HUES6 (cell line): ENCODE measurements at regions not wholly inside any gene's neighbourhood (a gene's known extent, or its start where the extent isn't known, plus 50 kb on each side); places are given as distances from the start of the nearest gene placed in this dataset.
A peak's percentile ranks its signal among the peaks of the same experiment; 100 is the strongest.
"Not testable (repeated sequence)": the region's sequence is repeated elsewhere in the genome, so short reads cannot be mapped to it uniquely, and the experiment has no call there.

Source experiments
- H3K27ac ChIP-seq: 2 replicates; pipeline ENCODE4 v1.7.0; 2013; ENCODE audit warnings: low read depth, mild to moderate bottlenecking, low read length, inconsistent platforms
- H3K27me3 ChIP-seq: 2 replicates; pipeline ENCODE4 v1.6.1; 2013; ENCODE audit warnings: low read length; ENCODE audit not compliant: control insufficient read depth, insufficient read depth
- H3K36me3 ChIP-seq: 2 replicates; pipeline ENCODE4 v1.6.1; 2013; ENCODE audit warnings: low read length; ENCODE audit not compliant: control insufficient read depth, insufficient read depth
- H3K4me1 ChIP-seq: 2 replicates; pipeline ENCODE4 v1.6.1; 2013; ENCODE audit warnings: low read length; ENCODE audit not compliant: control insufficient read depth, insufficient read depth
- H3K4me3 ChIP-seq: 2 replicates; pipeline ENCODE4 v1.5.1; 2013; ENCODE audit warnings: low read depth, low read length
- H3K9ac ChIP-seq: one replicate; pipeline ENCODE4 v1.6.1; 2013; ENCODE audit warnings: mild to moderate bottlenecking, low read length
- H3K9me3 ChIP-seq: 2 replicates; pipeline ENCODE4 v1.6.1; 2013; ENCODE audit warnings: low read depth, low read length; ENCODE audit not compliant: control insufficient read depth, insufficient read depth

GRCh38 chr13:79939689-79940088 lies 401.2 kb downstream of the SPRY2 start:
- Histone ChIP-seq H3K36me3 (no peaks in the 10 kb centered on the region), H3K4me3 (no peak overlapping the region), H3K9ac (no peak overlapping the region), H3K27ac (no peak overlapping the region), H3K9me3 (no peaks in the 10 kb centered on the region), H3K27me3 (no peaks in the 10 kb centered on the region), H3K4me1 (0 out of 2 replicates have a peak, but pooled peaks cover 4% of the 10 kb centered on the region)

GRCh38 chr13:79937771-79938216 lies 403.1 kb downstream of the SPRY2 start:
- H3K27me3 ChIP-seq = no peaks in the 10 kb centered on the region
- no peak overlapping the region for H3K9ac ChIP-seq
- H3K36me3 ChIP-seq = no peaks in the 10 kb centered on the region
- H3K9me3 ChIP-seq = no peaks in the 10 kb centered on the region
- no peak overlapping the region for H3K4me3 ChIP-seq
- no peak overlapping the region; the same call in 1 of the 2 replicates for H3K27ac ChIP-seq
- H3K4me1 ChIP-seq = 0 out of 2 replicates have a peak, but pooled peaks cover 4% of the 10 kb centered on the region

- no peaks in the 10 kb centered on the region for H3K36me3 ChIP-seq
- H3K27me3 ChIP-seq = no peaks in the 10 kb centered on the region
- H3K27ac ChIP-seq = no peak overlapping the region; the same call in 1 of the 2 replicates
- H3K4me1 ChIP-seq = 0 out of 2 replicates have a peak, but pooled peaks cover 4% of the 10 kb centered on the region
- no peak overlapping the region for H3K9ac ChIP-seq
- no peaks in the 10 kb centered on the region for H3K9me3 ChIP-seq
- H3K4me3 ChIP-seq = no peak overlapping the region
Observed at GRCh38 chr13:79937311-79937710, 403.6 kb downstream of the SPRY2 start.

GRCh38 chr13:79936368-79937136 lies 404.4 kb downstream of the SPRY2 start:
- Histone ChIP-seq H3K4me1 (0 out of 2 replicates have a peak, but pooled peaks cover 4% of the 10 kb centered on the region), H3K27ac (no peak overlapping the region), H3K4me3 (no peak overlapping the region), H3K36me3 (no peaks in the 10 kb centered on the region), H3K9ac (no peak overlapping the region), H3K9me3 (no peaks in the 10 kb centered on the region), H3K27me3 (no peaks in the 10 kb centered on the region)

- no peak overlapping the region for H3K27ac ChIP-seq
- H3K27me3 ChIP-seq = no peaks in the 10 kb centered on the region
- 0 out of 2 replicates have a peak, but pooled peaks cover 8% of the 10 kb centered on the region for H3K9me3 ChIP-seq
- no peaks in the 10 kb centered on the region for H3K36me3 ChIP-seq
- no peak overlapping the region for H3K9ac ChIP-seq
- 0 out of 2 replicates have a peak, but pooled peaks cover 4% of the 10 kb centered on the region for H3K4me1 ChIP-seq
- no peak overlapping the region for H3K4me3 ChIP-seq
Observed at GRCh38 chr13:79935121-79935520, 405.8 kb downstream of the SPRY2 start.

- H3K9me3 ChIP-seq = 0 out of 2 replicates have a peak, but pooled peaks cover 8% of the 10 kb centered on the region
- H3K27me3 ChIP-seq = no peaks in the 10 kb centered on the region
- no peaks in the 10 kb centered on the region for H3K36me3 ChIP-seq
- no peak overlapping the region for H3K27ac ChIP-seq
- H3K4me3 ChIP-seq = no peak overlapping the region
- H3K4me1 ChIP-seq = no peaks in the 10 kb centered on the region
- H3K9ac ChIP-seq = no peak overlapping the region
Observed at GRCh38 chr13:79933389-79933788, 407.5 kb downstream of the SPRY2 start.

- Histone ChIP-seq H3K27me3 (no peaks in the 10 kb centered on the region), H3K9me3 (0 out of 2 replicates have a peak, but pooled peaks cover 8% of the 10 kb centered on the region), H3K4me3 (no peak overlapping the region), H3K36me3 (no peaks in the 10 kb centered on the region), H3K9ac (no peak overlapping the region), H3K4me1 (no peaks in the 10 kb centered on the region), H3K27ac (no peak overlapping the region)
Observed at GRCh38 chr13:79932556-79932955, 408.4 kb downstream of the SPRY2 start.

- H3K9me3 ChIP-seq = peaks cover 23% of the 10 kb centered on the region; the same call in 1 of the 2 replicates
- H3K4me1 ChIP-seq, H3K4me3 ChIP-seq, H3K36me3 ChIP-seq, H3K27me3 ChIP-seq, H3K9ac ChIP-seq, H3K27ac ChIP-seq: not testable (repeated sequence)
Observed at GRCh38 chr13:79923973-79924556, 416.9 kb downstream of the SPRY2 start.

- no peak overlapping the region for H3K9ac ChIP-seq
- peak overlapping the region; percentile 42; the same call in 1 of the 2 replicates for H3K27ac ChIP-seq
- H3K9me3 ChIP-seq = peaks cover 9% of the 10 kb centered on the region; the same call in 1 of the 2 replicates
- H3K4me1 ChIP-seq = peaks cover 4% of the 10 kb centered on the region; the same call in 1 of the 2 replicates
- H3K36me3 ChIP-seq = no peaks in the 10 kb centered on the region
- H3K4me3 ChIP-seq = no peak overlapping the region
- H3K27me3 ChIP-seq = no peaks in the 10 kb centered on the region
Observed at GRCh38 chr13:79919091-79919490, 421.8 kb downstream of the SPRY2 start.

GRCh38 chr13:79918620-79919019 lies 422.3 kb downstream of the SPRY2 start:
- H3K4me3 ChIP-seq = no peak overlapping the region
- H3K27me3 ChIP-seq = no peaks in the 10 kb centered on the region
- H3K4me1 ChIP-seq = peaks cover 6% of the 10 kb centered on the region
- H3K9ac ChIP-seq = no peak overlapping the region
- no peak overlapping the region for H3K27ac ChIP-seq
- H3K36me3 ChIP-seq = no peaks in the 10 kb centered on the region
- peaks cover 4% of the 10 kb centered on the region; the same call in 1 of the 2 replicates for H3K9me3 ChIP-seq

- H3K9ac ChIP-seq = no peak overlapping the region
- H3K9me3 ChIP-seq = peaks cover 2% of the 10 kb centered on the region; the same call in 1 of the 2 replicates
- no peak overlapping the region for H3K4me3 ChIP-seq
- H3K27me3 ChIP-seq = no peaks in the 10 kb centered on the region
- no peak overlapping the region for H3K27ac ChIP-seq
- no peaks in the 10 kb centered on the region for H3K36me3 ChIP-seq
- H3K4me1 ChIP-seq = peaks cover 14% of the 10 kb centered on the region
Observed at GRCh38 chr13:79917628-79918027, 423.3 kb downstream of the SPRY2 start.
